ENCODE measurements at regions not wholly inside any gene's neighbourhood (a gene's known extent, or its start where the extent isn't known, plus 50 kb on each side); places are given as distances from the start of the nearest gene placed in this dataset.

- Histone ChIP-seq H3K27me3 (ENCODE audit: control insufficient read depth, insufficient read depth, low read length) (no peaks in the 10 kb centered on the region), H3K4me3 (ENCODE audit: low read length) (no peak overlapping the region), H3K4me1 (ENCODE audit: control insufficient read depth, insufficient read depth, low read length) (no peaks in the 10 kb centered on the region), H3K9me3 (ENCODE audit: control insufficient read depth, insufficient read depth, low read length) (peaks cover 2% of the 10 kb centered on the region; the same call in 1 of the 2 replicates), H3K36me3 (ENCODE audit: control insufficient read depth, insufficient read depth, low read length) (no peaks in the 10 kb centered on the region), H3K27ac (ENCODE audit: low read length) (no peak overlapping the region)
- no CpG with 5 or more reads among the region's 2 CpGs for WGBS (ENCODE audit: insufficient coverage, insufficient read length)
- DNase-seq (ENCODE audit: low read depth, low spot score): no peak
Observed at GRCh38 chr14:101209594-101209993, 306.1 kb upstream of the RTL1 start.

DNA sequence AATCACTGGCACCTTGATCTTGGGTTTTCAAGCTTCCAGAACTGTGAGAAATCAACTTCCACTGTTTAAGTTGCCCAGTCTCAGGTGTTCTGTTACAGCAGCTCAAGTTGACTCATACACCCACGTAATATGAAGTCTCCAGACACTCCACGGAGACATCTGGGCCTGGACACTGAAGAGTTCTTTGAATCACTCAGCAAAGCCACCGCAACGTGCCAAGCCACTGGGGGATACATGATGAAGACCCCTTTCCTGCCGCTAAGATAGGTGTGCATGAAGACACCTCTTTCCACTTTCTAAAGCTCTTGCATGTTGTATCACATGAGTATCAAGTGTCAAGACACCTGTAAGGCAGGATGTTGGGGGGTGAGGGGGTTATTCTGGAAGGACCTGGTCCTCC lies 311.7 kb upstream of the RTL1 start:
- WGBS (ENCODE audit: insufficient coverage, insufficient read length): no CpG with 5 or more reads among the region's 5 CpGs
- Histone ChIP-seq H3K27me3 (ENCODE audit: control insufficient read depth, insufficient read depth, low read length) (no peaks in the 10 kb centered on the region), H3K36me3 (ENCODE audit: control insufficient read depth, insufficient read depth, low read length) (no peaks in the 10 kb centered on the region), H3K27ac (ENCODE audit: low read length) (no peak overlapping the region), H3K9me3 (ENCODE audit: control insufficient read depth, insufficient read depth, low read length) (no peaks in the 10 kb centered on the region), H3K4me1 (ENCODE audit: control insufficient read depth, insufficient read depth, low read length) (no peaks in the 10 kb centered on the region), H3K4me3 (ENCODE audit: low read length) (no peak overlapping the region)
- DNase-seq (ENCODE audit: low read depth, low spot score): no peak

DNA sequence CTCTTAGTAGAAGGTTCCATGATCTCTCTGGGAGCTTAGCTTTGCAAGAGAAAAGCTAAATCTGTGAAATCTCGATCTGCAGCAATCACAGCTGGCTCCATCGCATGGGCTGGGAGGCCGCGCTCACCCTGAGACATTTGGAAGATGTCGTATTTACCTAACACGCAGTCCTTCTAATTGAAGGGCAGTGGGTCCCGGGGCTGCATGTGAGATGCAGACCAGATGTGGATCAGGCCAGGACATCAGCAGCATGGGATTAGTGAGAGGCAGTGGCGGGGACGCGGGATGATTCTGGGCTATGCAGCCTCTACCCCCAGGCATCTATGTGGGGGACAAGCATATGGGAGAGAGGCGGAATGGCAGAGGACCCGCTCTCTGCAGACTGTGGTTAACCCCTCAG lies 312.4 kb upstream of the RTL1 start:
- no peaks in the 10 kb centered on the region for H3K36me3 ChIP-seq (ENCODE audit: control insufficient read depth, insufficient read depth, low read length)
- no peaks in the 10 kb centered on the region for H3K9me3 ChIP-seq (ENCODE audit: control insufficient read depth, insufficient read depth, low read length)
- WGBS (ENCODE audit: insufficient coverage, insufficient read length): no CpG with 5 or more reads among the region's 12 CpGs
- H3K4me3 ChIP-seq (ENCODE audit: low read length): no peak overlapping the region
- H3K27ac ChIP-seq (ENCODE audit: low read length): no peak overlapping the region
- H3K27me3 ChIP-seq (ENCODE audit: control insufficient read depth, insufficient read depth, low read length): no peaks in the 10 kb centered on the region
- DNase-seq (ENCODE audit: low read depth, low spot score): no peak
- no peaks in the 10 kb centered on the region for H3K4me1 ChIP-seq (ENCODE audit: control insufficient read depth, insufficient read depth, low read length)

- Histone ChIP-seq H3K27me3 (ENCODE audit: control insufficient read depth, insufficient read depth, low read length) (no peaks in the 10 kb centered on the region), H3K4me1 (ENCODE audit: control insufficient read depth, insufficient read depth, low read length) (no peaks in the 10 kb centered on the region), H3K27ac (ENCODE audit: low read length) (no peak overlapping the region), H3K36me3 (ENCODE audit: control insufficient read depth, insufficient read depth, low read length) (no peaks in the 10 kb centered on the region), H3K9me3 (ENCODE audit: control insufficient read depth, insufficient read depth, low read length) (no peaks in the 10 kb centered on the region), H3K4me3 (ENCODE audit: low read length) (no peak overlapping the region)
- WGBS (ENCODE audit: insufficient coverage, insufficient read length): no CpG with 5 or more reads among the region's 9 CpGs
- no peak for DNase-seq (ENCODE audit: low read depth, low spot score)
Observed at GRCh38 chr14:101216366-101217079, 313.0 kb upstream of the RTL1 start.

- H3K4me1 ChIP-seq (ENCODE audit: control insufficient read depth, insufficient read depth, low read length): no peaks in the 10 kb centered on the region
- WGBS (ENCODE audit: insufficient coverage, insufficient read length): no CpG with 5 or more reads among the region's 6 CpGs
Observed at GRCh38 chr14:101217080-101217463, 313.6 kb upstream of the RTL1 start.

GRCh38 chr14:101217616-101218371 lies 314.3 kb upstream of the RTL1 start:
- H3K4me1 ChIP-seq (ENCODE audit: control insufficient read depth, insufficient read depth, low read length): no peaks in the 10 kb centered on the region
- no CpG with 5 or more reads among the region's 14 CpGs for WGBS (ENCODE audit: insufficient coverage, insufficient read length)
- no peak for DNase-seq (ENCODE audit: low read depth, low spot score)
- H3K9me3 ChIP-seq (ENCODE audit: control insufficient read depth, insufficient read depth, low read length): no peaks in the 10 kb centered on the region
- no peak overlapping the region for H3K4me3 ChIP-seq (ENCODE audit: low read length)
- no peaks in the 10 kb centered on the region for H3K27me3 ChIP-seq (ENCODE audit: control insufficient read depth, insufficient read depth, low read length)
- H3K36me3 ChIP-seq (ENCODE audit: control insufficient read depth, insufficient read depth, low read length): no peaks in the 10 kb centered on the region
- H3K27ac ChIP-seq (ENCODE audit: low read length): no peak overlapping the region

More at GRCh38 chr14:101217080-101217463, 313.6 kb upstream of the RTL1 start:
- Histone ChIP-seq H3K27ac (ENCODE audit: low read length) (no peak overlapping the region), H3K27me3 (ENCODE audit: control insufficient read depth, insufficient read depth, low read length) (no peaks in the 10 kb centered on the region), H3K36me3 (ENCODE audit: control insufficient read depth, insufficient read depth, low read length) (no peaks in the 10 kb centered on the region), H3K9me3 (ENCODE audit: control insufficient read depth, insufficient read depth, low read length) (no peaks in the 10 kb centered on the region), H3K4me3 (ENCODE audit: low read length) (no peak overlapping the region)
- DNase-seq (ENCODE audit: low read depth, low spot score): no peak

DNA sequence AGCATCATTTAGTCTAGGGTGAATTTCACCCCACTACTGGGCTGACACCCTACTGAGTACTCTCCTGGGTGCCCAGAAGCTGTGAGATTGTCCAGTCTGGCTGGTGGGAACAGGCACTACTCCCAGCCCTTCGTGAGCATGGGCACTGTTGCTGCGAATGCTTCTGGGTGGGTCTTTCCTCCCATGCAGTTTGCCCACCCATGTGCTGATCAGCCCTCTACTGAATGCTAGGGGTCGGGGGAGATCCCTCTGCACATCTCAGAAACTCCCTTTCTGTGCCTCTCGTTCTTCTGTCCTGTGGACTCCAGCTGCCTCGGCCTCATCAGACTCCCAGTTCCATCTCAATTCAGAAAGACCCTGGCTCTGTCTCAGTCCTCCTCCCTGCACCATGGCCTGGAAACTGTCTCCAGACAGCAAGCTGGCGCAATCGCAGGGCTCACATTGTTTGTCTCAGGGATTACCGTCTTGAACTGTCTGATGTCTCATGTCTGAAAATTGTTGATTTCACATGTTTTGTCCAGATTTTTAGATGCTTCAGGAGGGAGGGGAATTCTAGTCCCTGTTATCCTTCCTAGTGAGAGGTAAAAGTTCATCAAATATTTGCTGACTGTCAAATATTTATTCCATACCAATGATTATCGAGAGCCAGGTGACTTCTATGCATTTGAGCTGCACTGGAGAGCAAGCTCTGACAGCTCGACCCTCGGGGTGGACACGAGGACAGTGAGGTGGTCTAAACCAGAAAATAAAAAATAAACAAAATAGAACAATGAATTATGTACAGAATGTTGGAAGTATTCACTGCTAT lies 316.6 kb upstream of the RTL1 start:
- H3K36me3 ChIP-seq (ENCODE audit: control insufficient read depth, insufficient read depth, low read length): no peaks in the 10 kb centered on the region
- no peak for DNase-seq (ENCODE audit: low read depth, low spot score)
- peaks cover 3% of the 10 kb centered on the region for H3K4me1 ChIP-seq (ENCODE audit: control insufficient read depth, insufficient read depth, low read length)
- H3K9me3 ChIP-seq (ENCODE audit: control insufficient read depth, insufficient read depth, low read length): no peaks in the 10 kb centered on the region
- no peaks in the 10 kb centered on the region for H3K27me3 ChIP-seq (ENCODE audit: control insufficient read depth, insufficient read depth, low read length)
- no peak overlapping the region for H3K27ac ChIP-seq (ENCODE audit: low read length)
- WGBS (ENCODE audit: insufficient coverage, insufficient read length): no CpG with 5 or more reads among the region's 12 CpGs
- H3K4me3 ChIP-seq (ENCODE audit: low read length): no peak overlapping the region

GRCh38 chr14:101220921-101221510 lies 317.5 kb upstream of the RTL1 start:
- Histone ChIP-seq H3K27ac (ENCODE audit: low read length) (no peak overlapping the region), H3K27me3 (ENCODE audit: control insufficient read depth, insufficient read depth, low read length) (no peaks in the 10 kb centered on the region), H3K4me3 (ENCODE audit: low read length) (no peak overlapping the region), H3K4me1 (ENCODE audit: control insufficient read depth, insufficient read depth, low read length) (peaks cover 3% of the 10 kb centered on the region), H3K36me3 (ENCODE audit: control insufficient read depth, insufficient read depth, low read length) (no peaks in the 10 kb centered on the region), H3K9me3 (ENCODE audit: control insufficient read depth, insufficient read depth, low read length) (no peaks in the 10 kb centered on the region)
- no CpG with 5 or more reads among the region's 16 CpGs for WGBS (ENCODE audit: insufficient coverage, insufficient read length)
- no peak for DNase-seq (ENCODE audit: low read depth, low spot score)

DNA sequence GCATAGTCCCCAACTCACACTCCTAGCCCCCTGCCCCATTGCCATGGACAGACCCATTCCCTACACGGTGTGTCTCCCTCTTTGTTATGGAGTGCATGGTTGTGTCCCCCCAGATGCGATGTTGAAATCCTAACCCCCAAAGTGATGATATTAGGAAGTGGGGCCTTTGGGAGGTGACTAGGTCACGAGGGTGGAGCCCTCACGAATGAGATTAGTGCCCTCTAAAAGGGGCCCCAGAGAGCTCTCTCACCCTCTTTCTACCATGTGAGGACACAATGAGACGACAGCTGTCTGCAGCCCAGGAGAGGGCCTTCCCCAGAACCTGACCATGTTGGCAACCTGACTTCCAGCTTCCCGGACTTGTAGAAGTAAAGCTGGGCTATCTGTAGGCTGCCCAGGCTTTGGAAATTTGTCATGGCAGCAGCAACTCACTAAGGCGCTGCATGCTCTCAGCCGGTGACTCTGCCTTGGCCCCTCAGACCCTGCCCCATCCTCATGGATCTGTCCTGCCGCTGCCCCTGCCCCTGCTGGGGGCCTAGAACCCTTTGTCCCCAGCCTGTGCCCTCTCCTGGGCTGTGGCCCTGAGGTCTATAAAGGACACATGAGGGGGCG lies 318.1 kb upstream of the RTL1 start:
- no peak for DNase-seq (ENCODE audit: low read depth, low spot score)
- no peak overlapping the region for H3K4me3 ChIP-seq (ENCODE audit: low read length)
- H3K27ac ChIP-seq (ENCODE audit: low read length): no peak overlapping the region
- H3K9me3 ChIP-seq (ENCODE audit: control insufficient read depth, insufficient read depth, low read length): no peaks in the 10 kb centered on the region
- no CpG with 5 or more reads among the region's 10 CpGs for WGBS (ENCODE audit: insufficient coverage, insufficient read length)
- H3K27me3 ChIP-seq (ENCODE audit: control insufficient read depth, insufficient read depth, low read length): no peaks in the 10 kb centered on the region
- no peaks in the 10 kb centered on the region for H3K36me3 ChIP-seq (ENCODE audit: control insufficient read depth, insufficient read depth, low read length)
- peaks cover 3% of the 10 kb centered on the region for H3K4me1 ChIP-seq (ENCODE audit: control insufficient read depth, insufficient read depth, low read length)
